Suprapubic skin (tissue), 4 donors: ENCODE measurements at regions not wholly inside any gene's neighbourhood (a gene's known extent, or its start where the extent isn't known, plus 50 kb on each side); places are given as distances from the start of the nearest gene placed in this dataset.

Experiments
- DNase-seq, 2 donors: peaks; one replicate each; pipeline ENCODE4 v3.0.0-alpha.2; 2019; ENCODE audit warnings: low spot score in 2 of 2
- H3K27ac ChIP-seq: fragments of 200-600 bp; sonication (generic); one replicate; pipeline ENCODE4 v1.5.1; 2019
- H3K27me3 ChIP-seq: fragments of 200-600 bp; sonication (generic); one replicate; pipeline ENCODE4 v1.5.1; 2019
- H3K36me3 ChIP-seq: fragments of 200-600 bp; sonication (generic); one replicate; pipeline ENCODE4 v1.5.1; 2019
- H3K4me1 ChIP-seq: fragments of 200-600 bp; sonication (generic); one replicate; pipeline ENCODE4 v1.5.1; 2019
- H3K4me3 ChIP-seq: fragments of 200-600 bp; sonication (generic); one replicate; pipeline ENCODE4 v1.5.1; 2019; ENCODE audit warnings: mild to moderate bottlenecking
- H3K9me3 ChIP-seq: fragments of 200-600 bp; sonication (generic); one replicate; pipeline ENCODE4 v1.5.1; 2019
- CTCF ChIP-seq, 2 donors: fragments of 200-600 bp in 1 of 2; fragments of 450-650 bp in 1 of 2; sonication (generic) in 1 of 2; IDR thresholded peaks; one replicate each; pipeline ENCODE4 v1.5.1; 2016 to 2019; ENCODE audit warnings: antibody characterized with exemption in 2 of 2, mild to moderate bottlenecking in 1 of 2, moderate library complexity in 1 of 2
- EP300 ChIP-seq: sonication (generic); formaldehyde crosslinking; IDR thresholded peaks from one replicate; pipeline ENCODE4 v1.6.1; 2017; ENCODE audit warnings: antibody characterized with exemption
- POLR2A ChIP-seq, 2 donors: fragments of 450-650 bp; IDR thresholded peaks; one replicate each; pipeline ENCODE4 v1.6.1; 2017; ENCODE audit warnings: antibody characterized with exemption in 2 of 2, mild to moderate bottlenecking in 2 of 2, moderate library complexity in 2 of 2
- POLR2AphosphoS5 ChIP-seq, 3 donors: sonication (generic); formaldehyde crosslinking; IDR thresholded peaks; one replicate each; pipeline ENCODE4 v1.6.1; 2017; ENCODE audit warnings: antibody characterized with exemption in 3 of 3
- WGBS: methylation state at CpG from one replicate; pipeline ENCODE4 v1.1.5; 2018; 5-methylcytosine and 5-hydroxymethylcytosine counted together

DNA sequence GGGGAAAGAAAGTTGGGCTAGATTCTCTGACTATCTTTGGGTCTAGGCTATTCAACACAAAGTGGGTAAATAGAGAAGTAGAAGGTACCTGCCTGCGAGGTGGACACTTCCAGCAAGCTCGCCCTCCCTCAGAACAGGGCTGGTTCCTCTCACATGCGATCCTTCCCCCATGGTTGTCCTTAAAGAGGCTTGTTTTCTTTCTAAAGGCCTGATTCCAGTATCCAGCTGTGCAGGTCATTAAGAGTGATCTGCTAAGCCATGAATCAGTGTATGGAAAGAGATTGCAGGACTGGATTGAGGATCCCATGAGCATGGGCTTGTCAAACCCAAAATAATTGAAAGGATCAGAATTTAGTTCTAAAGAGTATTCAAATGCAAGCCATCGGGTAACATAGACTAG lies 189.0 kb downstream of the URB2 start:
- WGBS: 92% methylated on average over 4 of the region's 4 CpGs
- H3K27me3 ChIP-seq: peaks cover 4% of the 10 kb centered on the region

GRCh38 chr1:229815961-229816360 lies 189.9 kb downstream of the URB2 start:
- TF ChIP-seq POLR2A (IDR thresholded peaks at IDR 0.05) (no peak), EP300 (no peak), POLR2AphosphoS5 (IDR thresholded peaks at IDR 0.05) (no peak), CTCF (IDR thresholded peaks at IDR 0.05) (no peak)
- Histone ChIP-seq H3K27me3 (peaks cover 4% of the 10 kb centered on the region), H3K4me3 (no peak overlapping the region), H3K4me1 (no peaks in the 10 kb centered on the region), H3K27ac (no peak overlapping the region), H3K36me3 (no peaks in the 10 kb centered on the region), H3K9me3 (no peaks in the 10 kb centered on the region)
- 80% methylated on average over 2 of the region's 2 CpGs for WGBS
- DNase-seq: no peak

More for the DNA sequence above, 189.0 kb downstream of the URB2 start:
- TF ChIP-seq POLR2AphosphoS5 (IDR thresholded peaks at IDR 0.05) (no peak), CTCF (IDR thresholded peaks at IDR 0.05) (no peak), POLR2A (IDR thresholded peaks at IDR 0.05) (no peak), EP300 (no peak)
- no peaks in the 10 kb centered on the region for H3K4me1 ChIP-seq
- H3K4me3 ChIP-seq: no peak overlapping the region
- no peak for DNase-seq
- H3K9me3 ChIP-seq: peaks cover 4% of the 10 kb centered on the region
- H3K27ac ChIP-seq: no peak overlapping the region
- no peaks in the 10 kb centered on the region for H3K36me3 ChIP-seq

- no peak overlapping the region for H3K27ac ChIP-seq
- no peak overlapping the region for H3K4me3 ChIP-seq
- no peaks in the 10 kb centered on the region for H3K4me1 ChIP-seq
- peaks cover 4% of the 10 kb centered on the region for H3K27me3 ChIP-seq
- TF ChIP-seq POLR2AphosphoS5 (IDR thresholded peaks at IDR 0.05) (no peak), EP300 (no peak), POLR2A (IDR thresholded peaks at IDR 0.05) (no peak), CTCF (IDR thresholded peaks at IDR 0.05) (no peak)
- no peaks in the 10 kb centered on the region for H3K36me3 ChIP-seq
- DNase-seq: no peak
- no peaks in the 10 kb centered on the region for H3K9me3 ChIP-seq
- WGBS: 53% methylated on average over 1 of the region's 1 CpG
Observed at GRCh38 chr1:229817936-229818335, 191.9 kb downstream of the URB2 start.

DNA sequence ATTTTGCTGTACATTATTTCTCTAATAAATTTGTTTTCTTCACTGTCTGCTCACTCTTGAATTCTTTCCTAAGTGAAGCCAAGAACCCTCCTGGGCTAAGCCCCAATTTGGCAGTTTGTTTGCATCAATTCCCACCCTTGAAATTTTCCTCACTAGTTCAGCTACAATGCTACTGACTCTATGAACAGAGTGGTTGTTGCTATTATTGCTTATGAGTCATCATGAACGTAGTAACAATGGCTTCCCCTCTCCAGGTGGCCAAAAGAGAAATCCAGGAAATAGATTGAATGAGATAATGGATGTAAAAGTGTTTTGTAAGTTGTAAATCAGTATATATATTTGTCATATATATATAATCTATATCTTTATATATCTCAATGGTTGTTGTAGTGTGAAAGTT lies 193.0 kb downstream of the URB2 start:
- H3K36me3 ChIP-seq: no peaks in the 10 kb centered on the region
- H3K4me3 ChIP-seq: no peak overlapping the region
- H3K27me3 ChIP-seq: peaks cover 4% of the 10 kb centered on the region
- H3K27ac ChIP-seq: no peak overlapping the region
- TF ChIP-seq EP300 (no peak), POLR2A (IDR thresholded peaks at IDR 0.05) (no peak), CTCF (IDR thresholded peaks at IDR 0.05) (no peak), POLR2AphosphoS5 (IDR thresholded peaks at IDR 0.05) (no peak)
- DNase-seq: no peak
- no peaks in the 10 kb centered on the region for H3K4me1 ChIP-seq
- WGBS: 20% methylated on average over 1 of the region's 1 CpG
- no peaks in the 10 kb centered on the region for H3K9me3 ChIP-seq

DNA sequence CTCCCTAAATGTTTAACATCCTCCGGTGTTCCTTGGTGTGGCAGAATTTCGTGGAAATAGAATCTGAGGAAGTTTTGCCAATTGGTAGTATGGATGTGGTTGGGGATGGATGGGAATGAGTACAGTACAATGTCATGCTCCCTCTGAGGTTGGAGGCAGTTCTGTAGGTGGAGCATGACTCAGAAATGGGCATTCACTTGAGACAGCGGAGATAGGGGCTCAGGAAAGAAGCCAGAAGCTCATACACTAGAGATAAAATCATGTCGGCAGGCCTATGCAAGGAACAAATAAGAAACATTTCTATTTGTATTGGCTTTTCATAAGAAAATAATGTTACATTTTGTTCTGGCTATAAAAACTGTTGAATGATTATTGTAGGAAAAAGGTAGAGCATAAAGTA lies 196.0 kb downstream of the URB2 start:
- H3K27ac ChIP-seq: no peak overlapping the region
- no peaks in the 10 kb centered on the region for H3K36me3 ChIP-seq
- TF ChIP-seq CTCF (IDR thresholded peaks at IDR 0.05) (no peak), EP300 (no peak), POLR2AphosphoS5 (IDR thresholded peaks at IDR 0.05) (no peak), POLR2A (IDR thresholded peaks at IDR 0.05) (no peak)
- no peaks in the 10 kb centered on the region for H3K9me3 ChIP-seq
- H3K4me1 ChIP-seq: no peaks in the 10 kb centered on the region
- no peak overlapping the region for H3K4me3 ChIP-seq
- no peak for DNase-seq
- WGBS: 63% methylated on average over 4 of the region's 4 CpGs
- H3K27me3 ChIP-seq: peaks cover 4% of the 10 kb centered on the region
